Left cardiac atrium (tissue), 4 donors: ENCODE measurements at regions not wholly inside any gene's neighbourhood (a gene's known extent, or its start where the extent isn't known, plus 50 kb on each side); places are given as distances from the start of the nearest gene placed in this dataset.
"Not testable (repeated sequence)": the region's sequence is repeated elsewhere in the genome, so short reads cannot be mapped to it uniquely, and the experiment has no call there.

ENCODE experiments used
- ATAC-seq, 2 donors: fragments of 200-7000 bp; cut with Tn5 transposase; one replicate each; pipeline ENCODE4 v1.9.1; 2020; ENCODE audit warnings: mild to moderate bottlenecking in 2 of 2, moderate library complexity in 2 of 2
- DNase-seq: peaks from one replicate; pipeline ENCODE4 v3.0.0-alpha.2; 2020
- intact Hi-C, 2 donors: fragments of 100-400 bp; cut with DNase I; formaldehyde crosslinking; loops; one replicate each; pipeline versions ENCODE4 v1.14.1 to v1.15.1; 2022 to 2023
- donor health status: DM: no; HTN: yes; CAD: no.
- donor health status: DM: no; HTN: yes; CAD: no; lungs with severe emphysema.
- donor health status: DM: yes; HTN: yes; CAD: no.
- donor health status: Dilated cardiomyopathy.

GRCh38 chr22:49470741-49471503 lies 356.8 kb downstream of the BRD1 start:
- ATAC-seq (no peak), DNase-seq (no peak)
- intact Hi-C loops = no loop called here

GRCh38 chr22:49469896-49470740 lies 357.6 kb downstream of the BRD1 start:
- DNase-seq (no peak), ATAC-seq (no peak)
- intact Hi-C loops = no loop called here

GRCh38 chr22:49468487-49469198 lies 359.0 kb downstream of the BRD1 start:
- no peak for DNase-seq
- no peak for ATAC-seq
- intact Hi-C loops = no loop called here

GRCh38 chr22:49466878-49467595 lies 360.6 kb downstream of the BRD1 start:
- intact Hi-C loops = no loop called here
- ATAC-seq (no peak), DNase-seq (no peak)

GRCh38 chr22:49464037-49464436 lies 363.6 kb downstream of the BRD1 start:
- intact Hi-C loops = no loop called here
- DNase-seq = no peak
- ATAC-seq = no peak

- DNase-seq (no peak), ATAC-seq (no peak)
- intact Hi-C loops = no loop called here
Observed at GRCh38 chr22:49462795-49463194, 364.9 kb downstream of the BRD1 start.

GRCh38 chr22:49462291-49462690 lies 365.4 kb downstream of the BRD1 start:
- DNase-seq (no peak), ATAC-seq (no peak)
- intact Hi-C loops = no loop called here

- intact Hi-C loops = no loop called here
- DNase-seq (no peak), ATAC-seq (no peak)
Observed at GRCh38 chr22:49461674-49462073, 366.0 kb downstream of the BRD1 start.

GRCh38 chr22:49460592-49461281 lies 366.9 kb downstream of the BRD1 start:
- no peak for ATAC-seq
- intact Hi-C loops = no loop called here
- DNase-seq = no peak

GRCh38 chr22:49460091-49460490 lies 367.6 kb downstream of the BRD1 start:
- ATAC-seq = no peak
- intact Hi-C loops = no loop called here
- no peak for DNase-seq

GRCh38 chr22:49458708-49459099 lies 369.0 kb downstream of the BRD1 start:
- no peak for DNase-seq
- ATAC-seq = no peak
- intact Hi-C loops = no loop called here

- no peak for ATAC-seq
- no peak for DNase-seq
- intact Hi-C loops = no loop called here
Observed at GRCh38 chr22:49457946-49458707, 369.5 kb downstream of the BRD1 start.

GRCh38 chr22:49457146-49457545 lies 370.5 kb downstream of the BRD1 start:
- no peak for ATAC-seq
- no peak for DNase-seq
- intact Hi-C loops = no loop called here

GRCh38 chr22:49455595-49455994 lies 372.1 kb downstream of the BRD1 start:
- intact Hi-C loops = no loop called here
- no peak for ATAC-seq

GRCh38 chr22:49454726-49455125 lies 372.9 kb downstream of the BRD1 start:
- DNase-seq = no peak
- ATAC-seq = no peak
- intact Hi-C loops = no loop called here

More at GRCh38 chr22:49455595-49455994, 372.1 kb downstream of the BRD1 start:
- DNase-seq = no peak

GRCh38 chr22:49453771-49454170 lies 373.9 kb downstream of the BRD1 start:
- intact Hi-C loops = no loop called here
- no peak for ATAC-seq
- no peak for DNase-seq

GRCh38 chr22:49453019-49453418 lies 374.7 kb downstream of the BRD1 start:
- DNase-seq, ATAC-seq, intact Hi-C loops: not testable (repeated sequence)

GRCh38 chr22:49452362-49452946 lies 375.2 kb downstream of the BRD1 start:
- ATAC-seq = no peak
- intact Hi-C loops = no loop called here
- no peak for DNase-seq
